ENCODE measurements at regions not wholly inside any gene's neighbourhood (a gene's known extent, or its start where the extent isn't known, plus 50 kb on each side); places are given as distances from the start of the nearest gene placed in this dataset.
A peak's percentile ranks its signal among the peaks of the same experiment; 100 is the strongest.

GRCh38 chr7:50837965-50838364 is 55.3 kb upstream of the GRB10 start:
- no peaks in the 10 kb centered on the region for H3K9me2 ChIP-seq
- H3K79me2 ChIP-seq (ENCODE audit: insufficient read depth): no peaks in the 10 kb centered on the region
- H3K9me3 ChIP-seq: no peaks in the 10 kb centered on the region
- ChIA-PET POLR2A (no interaction called here), CTCF (no interaction called here)
- no peaks in the 10 kb centered on the region for H4K20me1 ChIP-seq (ENCODE audit: insufficient read depth)
- peak overlapping the region; percentile 52 for H2AFZ ChIP-seq (ENCODE audit: low read depth)
- H3K4me2 ChIP-seq: peak overlapping the region; percentile 17
- WGBS (ENCODE audit: low lambda C conversion rate): 16% methylated on average over 11 of the region's 11 CpGs
- H3K9ac ChIP-seq: peak overlapping the region; percentile 54; the same call in 1 of the 2 replicates
- H3F3A ChIP-seq (replicated peaks; ENCODE audit: insufficient read depth): peaks cover 27% of the 10 kb centered on the region
- no peak overlapping the region for H3K4me3 ChIP-seq (ENCODE audit: low read depth in 2 of 2, low read length in 1 of 2)
- H3K4me1 ChIP-seq (ENCODE audit: control insufficient read depth in 1 of 2, insufficient read depth in 2 of 2, low read depth in 1 of 2, low read length in 1 of 2): peaks cover 0 to 22% of the 10 kb centered on the region in 2 experiments; a peak in 2 of 4 replicates
- no peaks in the 10 kb centered on the region for H3K27me3 ChIP-seq (ENCODE audit: insufficient read depth)
- no peaks in the 10 kb centered on the region for H3K36me3 ChIP-seq (replicated peaks in 1 of 2; ENCODE audit: control insufficient read depth in 1 of 2, insufficient read depth in 2 of 2, low read length in 1 of 2)
- peak overlapping the region in 1 of 2 experiments; percentile 91; a peak in 2 of 4 replicates for H3K27ac ChIP-seq (ENCODE audit: low read depth in 2 of 2, low read length in 1 of 2)
- TF ChIP-seq YY1 (IDR thresholded peaks at IDR 0.05; ENCODE audit: low read depth) (no peak), RCOR1 (IDR thresholded peaks at IDR 0.05; ENCODE audit: low read length) (no peak), REST (IDR thresholded peaks at IDR 0.05; ENCODE audit: low read depth, low read length) (no peak), SMC3 (IDR thresholded peaks at IDR 0.05; ENCODE audit: low read depth, low read length) (no peak)
- no peak for DNase-seq

GRCh38 chr7:50836646-50837045 is 54.0 kb upstream of the GRB10 start:
- Histone ChIP-seq H4K20me1 (ENCODE audit: insufficient read depth) (no peaks in the 10 kb centered on the region), H3K4me1 (ENCODE audit: control insufficient read depth in 1 of 2, insufficient read depth in 2 of 2, low read depth in 1 of 2, low read length in 1 of 2) (peaks cover 0 to 22% of the 10 kb centered on the region in 2 experiments; a peak in 2 of 4 replicates), H3K27ac (ENCODE audit: low read depth in 2 of 2, low read length in 1 of 2) (peak overlapping the region in 1 of 2 experiments; percentile 91; a peak in 1 of 4 replicates), H3K9me3 (no peaks in the 10 kb centered on the region), H3K4me3 (ENCODE audit: low read depth in 2 of 2, low read length in 1 of 2) (no peak overlapping the region), H3K9me2 (no peaks in the 10 kb centered on the region), H3K27me3 (ENCODE audit: insufficient read depth) (no peaks in the 10 kb centered on the region), H3K4me2 (no peak overlapping the region), H3K9ac (no peak overlapping the region), H2AFZ (ENCODE audit: low read depth) (no peak overlapping the region), H3F3A (replicated peaks; ENCODE audit: insufficient read depth) (peaks cover 34% of the 10 kb centered on the region), H3K36me3 (replicated peaks in 1 of 2; ENCODE audit: control insufficient read depth in 1 of 2, insufficient read depth in 2 of 2, low read length in 1 of 2) (no peaks in the 10 kb centered on the region), H3K79me2 (ENCODE audit: insufficient read depth) (no peaks in the 10 kb centered on the region)
- ChIA-PET POLR2A (no interaction called here), CTCF (no interaction called here)
- 45% methylated on average over 2 of the region's 2 CpGs for WGBS (ENCODE audit: low lambda C conversion rate)
- TF ChIP-seq FOSL2 (IDR thresholded peaks at IDR 0.05; ENCODE audit: borderline replicate concordance, low read depth): no peak
- no peak for TF ChIP-seq FOXJ3 (CRISPR knock-in tag; IDR thresholded peaks at IDR 0.05)
- TF ChIP-seq, protein P1, sequence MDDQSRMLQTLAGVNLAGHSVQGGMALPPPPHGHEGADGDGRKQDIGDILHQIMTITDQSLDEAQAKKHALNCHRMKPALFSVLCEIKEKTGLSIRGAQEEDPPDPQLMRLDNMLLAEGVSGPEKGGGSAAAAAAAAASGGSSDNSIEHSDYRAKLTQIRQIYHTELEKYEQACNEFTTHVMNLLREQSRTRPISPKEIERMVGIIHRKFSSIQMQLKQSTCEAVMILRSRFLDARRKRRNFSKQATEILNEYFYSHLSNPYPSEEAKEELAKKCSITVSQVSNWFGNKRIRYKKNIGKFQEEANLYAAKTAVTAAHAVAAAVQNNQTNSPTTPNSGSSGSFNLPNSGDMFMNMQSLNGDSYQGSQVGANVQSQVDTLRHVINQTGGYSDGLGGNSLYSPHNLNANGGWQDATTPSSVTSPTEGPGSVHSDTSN (IDR thresholded peaks at IDR 0.05): no peak
- TF ChIP-seq ELF1 (IDR thresholded peaks at IDR 0.05): no peak
- TF ChIP-seq NRF1 (IDR thresholded peaks at IDR 0.05; ENCODE audit: low read depth, low read length): no peak
- no peak for TF ChIP-seq GABPA (IDR thresholded peaks at IDR 0.05; ENCODE audit: low read depth)
- no peak for TF ChIP-seq EZH2phosphoT487 (IDR thresholded peaks at IDR 0.05; ENCODE audit: borderline replicate concordance, low read depth)
- TF ChIP-seq RCOR1 (IDR thresholded peaks at IDR 0.05; ENCODE audit: low read length): no peak
- TF ChIP-seq USF2 (IDR thresholded peaks at IDR 0.05; ENCODE audit: borderline replicate concordance, low read depth, low read length): no peak
- TF ChIP-seq GATA2 (CRISPR knock-in tag; IDR thresholded peaks at IDR 0.05): no peak
- TF ChIP-seq MEF2A (IDR thresholded peaks at IDR 0.05; ENCODE audit: borderline replicate concordance, low read depth): no peak
- no peak for TF ChIP-seq REST (IDR thresholded peaks at IDR 0.05; ENCODE audit: low read depth, low read length)
- TF ChIP-seq CHD2 (IDR thresholded peaks at IDR 0.05; ENCODE audit: low read length, partially characterized antibody): no peak
- TF ChIP-seq, protein P2, sequence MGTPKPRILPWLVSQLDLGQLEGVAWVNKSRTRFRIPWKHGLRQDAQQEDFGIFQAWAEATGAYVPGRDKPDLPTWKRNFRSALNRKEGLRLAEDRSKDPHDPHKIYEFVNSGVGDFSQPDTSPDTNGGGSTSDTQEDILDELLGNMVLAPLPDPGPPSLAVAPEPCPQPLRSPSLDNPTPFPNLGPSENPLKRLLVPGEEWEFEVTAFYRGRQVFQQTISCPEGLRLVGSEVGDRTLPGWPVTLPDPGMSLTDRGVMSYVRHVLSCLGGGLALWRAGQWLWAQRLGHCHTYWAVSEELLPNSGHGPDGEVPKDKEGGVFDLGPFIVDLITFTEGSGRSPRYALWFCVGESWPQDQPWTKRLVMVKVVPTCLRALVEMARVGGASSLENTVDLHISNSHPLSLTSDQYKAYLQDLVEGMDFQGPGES (IDR thresholded peaks at IDR 0.05; ENCODE audit: low read depth, low read length): no peak
- DNase-seq: no peak

All from SK-N-SH (cell line).